Stimulated activated CD4-positive, alpha-beta T cell treated with anti-CD3 and anti-CD28 coated beads, Interleukin-4, amount 100 ng/mL, for 24 hours (primary cell): ENCODE measurements at regions not wholly inside any gene's neighbourhood (a gene's known extent, or its start where the extent isn't known, plus 50 kb on each side); places are given as distances from the start of the nearest gene placed in this dataset.
"Not testable (repeated sequence)": the region's sequence is repeated elsewhere in the genome, so short reads cannot be mapped to it uniquely, and the experiment has no call there.

Source experiments
- DNase-seq: peaks from one replicate; pipeline ENCODE4 v3.0.0-alpha.2; 2020

- DNase-seq = no peak
Measured at GRCh38 chrX:42832764-42833549, 55.0 kb upstream of the PPP1R2C start.

GRCh38 chrX:42833550-42833940 is 55.6 kb upstream of the PPP1R2C start:
- DNase-seq = not testable (repeated sequence)

GRCh38 chrX:42837101-42837726 is 59.3 kb upstream of the PPP1R2C start:
- no peak for DNase-seq

- no peak for DNase-seq
Measured at GRCh38 chrX:42837747-42838146, 59.8 kb upstream of the PPP1R2C start.

GRCh38 chrX:42839632-42840031 is 61.7 kb upstream of the PPP1R2C start:
- no peak for DNase-seq

GRCh38 chrX:42846741-42847140 is 68.8 kb upstream of the PPP1R2C start:
- no peak for DNase-seq

GRCh38 chrX:42855259-42855658 is 77.3 kb upstream of the PPP1R2C start:
- no peak for DNase-seq

GRCh38 chrX:42857766-42858165 is 79.8 kb upstream of the PPP1R2C start:
- no peak for DNase-seq

GRCh38 chrX:42869011-42869410 is 91.0 kb upstream of the PPP1R2C start:
- no peak for DNase-seq

- DNase-seq = no peak
Measured at GRCh38 chrX:42869659-42870476, 91.9 kb upstream of the PPP1R2C start.

- no peak for DNase-seq
Measured at GRCh38 chrX:42886519-42886918, 108.6 kb upstream of the PPP1R2C start.

GRCh38 chrX:42900947-42901346 is 123.0 kb upstream of the PPP1R2C start:
- DNase-seq = no peak

- DNase-seq = no peak
Measured at GRCh38 chrX:42902513-42902912, 124.5 kb upstream of the PPP1R2C start.

- DNase-seq = no peak
Measured at GRCh38 chrX:42920752-42921151, 142.8 kb upstream of the PPP1R2C start.

GRCh38 chrX:42930071-42930470 is 152.1 kb upstream of the PPP1R2C start:
- DNase-seq = no peak

- no peak for DNase-seq
Measured at GRCh38 chrX:42930951-42931350, 153.0 kb upstream of the PPP1R2C start.

GRCh38 chrX:42933187-42933586 is 155.2 kb upstream of the PPP1R2C start:
- DNase-seq = no peak

GRCh38 chrX:42934020-42934726 is 156.2 kb upstream of the PPP1R2C start:
- no peak for DNase-seq

- DNase-seq = no peak
Measured at GRCh38 chrX:42941671-42942070, 163.7 kb upstream of the PPP1R2C start.

GRCh38 chrX:42943051-42943974 is 165.3 kb upstream of the PPP1R2C start:
- no peak for DNase-seq

GRCh38 chrX:42944381-42944998 is 166.5 kb upstream of the PPP1R2C start:
- peak; percentile 12 for DNase-seq
